Brain pericyte (primary cell): ENCODE measurements at regions not wholly inside any gene's neighbourhood (a gene's known extent, or its start where the extent isn't known, plus 50 kb on each side); places are given as distances from the start of the nearest gene placed in this dataset.
"Not testable (repeated sequence)": the region's sequence is repeated elsewhere in the genome, so short reads cannot be mapped to it uniquely, and the experiment has no call there.

Experiments used
- DNase-seq: peaks from one replicate; pipeline ENCODE4 v3.0.0-alpha.2; 2012; ENCODE audit warnings: low read depth, low spot score

GRCh38 chr14:22491683-22492621 is 97.1 kb downstream of the DAD1 start:
- no peak for DNase-seq

GRCh38 chr14:22491053-22491452 is 98.0 kb downstream of the DAD1 start:
- not testable (repeated sequence) for DNase-seq

GRCh38 chr14:22489957-22490950 is 98.8 kb downstream of the DAD1 start:
- DNase-seq: no peak

GRCh38 chr14:22489244-22489545 is 99.8 kb downstream of the DAD1 start:
- no peak for DNase-seq

- DNase-seq: no peak
Measured at GRCh38 chr14:22488522-22489243, 100.3 kb downstream of the DAD1 start.

GRCh38 chr14:22487941-22488340 is 101.1 kb downstream of the DAD1 start:
- no peak for DNase-seq

- no peak for DNase-seq
Measured at GRCh38 chr14:22487401-22487800, 101.6 kb downstream of the DAD1 start.

- no peak for DNase-seq
Measured at GRCh38 chr14:22486675-22487074, 102.3 kb downstream of the DAD1 start.

GRCh38 chr14:22485649-22486048 is 103.4 kb downstream of the DAD1 start:
- DNase-seq: no peak

- DNase-seq: no peak
Measured at GRCh38 chr14:22485178-22485577, 103.8 kb downstream of the DAD1 start.

- DNase-seq: peak; percentile 39
Measured at GRCh38 chr14:22484632-22485031, 104.4 kb downstream of the DAD1 start.

GRCh38 chr14:22483863-22484593 is 105.0 kb downstream of the DAD1 start:
- peak; percentile 67 for DNase-seq

- no peak for DNase-seq
Measured at GRCh38 chr14:22482782-22483553, 106.1 kb downstream of the DAD1 start.

- no peak for DNase-seq
Measured at GRCh38 chr14:22482085-22482694, 106.8 kb downstream of the DAD1 start.

- DNase-seq: no peak
Measured at GRCh38 chr14:22481546-22481945, 107.5 kb downstream of the DAD1 start.

GRCh38 chr14:22479776-22480464 is 109.1 kb downstream of the DAD1 start:
- DNase-seq: no peak

- no peak for DNase-seq
Measured at GRCh38 chr14:22479132-22479531, 109.9 kb downstream of the DAD1 start.

- no peak for DNase-seq
Measured at GRCh38 chr14:22478670-22479069, 110.4 kb downstream of the DAD1 start.

- DNase-seq: no peak
Measured at GRCh38 chr14:22478247-22478646, 110.8 kb downstream of the DAD1 start.
